LNCAP (cell line): ENCODE measurements at regions not wholly inside any gene's neighbourhood (a gene's known extent, or its start where the extent isn't known, plus 50 kb on each side); places are given as distances from the start of the nearest gene placed in this dataset.

ENCODE experiments used
- CTCF ChIP-seq: fragments of 450-650 bp; IDR thresholded peaks from 2 replicates; pipeline ENCODE4 v1.5.1; 2017; ENCODE audit warnings: mild to moderate bottlenecking

- TF ChIP-seq CTCF, result peak; percentile 95
Measured at GRCh38 chr3:159804726-159805410, 183.8 kb upstream of the IL12A start.

- peak; percentile 4; the same call in 1 of the 2 replicates for TF ChIP-seq CTCF
Measured at GRCh38 chr3:159805411-159805772, 183.2 kb upstream of the IL12A start.

GRCh38 chr3:159806412-159806811, 182.2 kb upstream of the IL12A start:
- no peak for TF ChIP-seq CTCF

GRCh38 chr3:159807137-159808040, 181.2 kb upstream of the IL12A start:
- TF ChIP-seq CTCF, result no peak

- no peak for TF ChIP-seq CTCF
Measured at GRCh38 chr3:159813822-159814531, 174.7 kb upstream of the IL12A start.

GRCh38 chr3:159816512-159816911, 172.1 kb upstream of the IL12A start:
- no peak for TF ChIP-seq CTCF

- no peak for TF ChIP-seq CTCF
Measured at GRCh38 chr3:159817126-159817525, 171.5 kb upstream of the IL12A start.
